Endothelial cell of umbilical vein (primary cell): ENCODE measurements at regions not wholly inside any gene's neighbourhood (a gene's known extent, or its start where the extent isn't known, plus 50 kb on each side); places are given as distances from the start of the nearest gene placed in this dataset.

Experiments used
- POLR2A ChIP-seq: IDR thresholded peaks from 2 replicates; pipeline ENCODE4 v1.6.1; 2012; ENCODE audit warnings: low read depth, mild to moderate bottlenecking, control low read depth, low read length
- POLR2AphosphoS5 ChIP-seq: IDR thresholded peaks from 2 replicates; pipeline ENCODE4 v1.6.1; 2012; ENCODE audit warnings: low read depth, mild to moderate bottlenecking, control low read depth, low read length, moderate library complexity; ENCODE audit not compliant: insufficient read depth
- TF ChIP-seq, protein P1 (sequence below), 2 donors: IDR thresholded peaks; 1 replicate in 1 of 2; 2 replicates in 1 of 2; pipeline ENCODE4 v1.5.1; 2011; ENCODE audit warnings: low read length in 2 of 2, mild to moderate bottlenecking in 2 of 2, moderate library complexity in 2 of 2, control low read depth in 1 of 2, inconsistent platforms in 1 of 2, low read depth in 1 of 2; ENCODE audit not compliant: insufficient read depth in 1 of 2; ENCODE audit errors: extremely low read depth in 1 of 2
- TF ChIP-seq, protein P2 (sequence below): IDR thresholded peaks from 2 replicates; pipeline ENCODE4 v1.6.1; 2011; ENCODE audit not compliant: insufficient read depth, insufficient read length

GRCh38 chr13:90689111-90689510 lies 658.4 kb upstream of the MIR17HG start:
- TF ChIP-seq, protein P1, sequence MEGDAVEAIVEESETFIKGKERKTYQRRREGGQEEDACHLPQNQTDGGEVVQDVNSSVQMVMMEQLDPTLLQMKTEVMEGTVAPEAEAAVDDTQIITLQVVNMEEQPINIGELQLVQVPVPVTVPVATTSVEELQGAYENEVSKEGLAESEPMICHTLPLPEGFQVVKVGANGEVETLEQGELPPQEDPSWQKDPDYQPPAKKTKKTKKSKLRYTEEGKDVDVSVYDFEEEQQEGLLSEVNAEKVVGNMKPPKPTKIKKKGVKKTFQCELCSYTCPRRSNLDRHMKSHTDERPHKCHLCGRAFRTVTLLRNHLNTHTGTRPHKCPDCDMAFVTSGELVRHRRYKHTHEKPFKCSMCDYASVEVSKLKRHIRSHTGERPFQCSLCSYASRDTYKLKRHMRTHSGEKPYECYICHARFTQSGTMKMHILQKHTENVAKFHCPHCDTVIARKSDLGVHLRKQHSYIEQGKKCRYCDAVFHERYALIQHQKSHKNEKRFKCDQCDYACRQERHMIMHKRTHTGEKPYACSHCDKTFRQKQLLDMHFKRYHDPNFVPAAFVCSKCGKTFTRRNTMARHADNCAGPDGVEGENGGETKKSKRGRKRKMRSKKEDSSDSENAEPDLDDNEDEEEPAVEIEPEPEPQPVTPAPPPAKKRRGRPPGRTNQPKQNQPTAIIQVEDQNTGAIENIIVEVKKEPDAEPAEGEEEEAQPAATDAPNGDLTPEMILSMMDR (IDR thresholded peaks at IDR 0.05; ENCODE audit: extremely low read depth in 1 of 2, insufficient read depth in 1 of 2, low read depth in 1 of 2, low read length in 2 of 2) = no peak
- TF ChIP-seq POLR2A (no peak), POLR2AphosphoS5 (no peak)
- TF ChIP-seq, protein P2, sequence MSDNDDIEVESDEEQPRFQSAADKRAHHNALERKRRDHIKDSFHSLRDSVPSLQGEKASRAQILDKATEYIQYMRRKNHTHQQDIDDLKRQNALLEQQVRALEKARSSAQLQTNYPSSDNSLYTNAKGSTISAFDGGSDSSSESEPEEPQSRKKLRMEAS = no peak
